NCI-H82 treated with DMSO at 0.1 percent for 48 hours (cell line): ENCODE measurements at regions not wholly inside any gene's neighbourhood (a gene's known extent, or its start where the extent isn't known, plus 50 kb on each side); places are given as distances from the start of the nearest gene placed in this dataset.
"Not testable (repeated sequence)": the region's sequence is repeated elsewhere in the genome, so short reads cannot be mapped to it uniquely, and the experiment has no call there.

Source experiments
- DNase-seq: peaks from one replicate; lab custom pipeline; 2025; ENCODE audit not compliant: unreplicated experiment; lab: John Stamatoyannopoulos, UW

DNA sequence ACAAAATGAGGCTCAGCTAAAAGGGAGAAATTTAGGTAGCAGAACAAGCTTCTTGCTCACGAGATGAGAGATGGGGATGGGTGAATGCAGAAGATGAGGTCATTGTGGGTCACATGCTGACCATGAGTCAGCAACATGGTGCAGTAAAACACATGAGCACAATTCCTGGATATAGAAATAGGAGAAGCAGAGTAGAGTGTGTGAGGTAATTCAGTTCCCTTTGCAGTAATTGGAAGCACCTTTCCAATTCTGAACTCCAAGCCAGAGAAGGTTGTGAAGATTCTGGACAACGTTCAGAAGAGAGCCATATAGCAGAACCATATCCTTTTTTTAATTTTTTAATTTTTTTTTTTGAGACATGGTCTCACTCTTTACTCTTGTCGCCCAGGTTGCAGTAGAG is 62.0 kb upstream of the LMNTD1 start:
- DNase-seq: no peak

DNA sequence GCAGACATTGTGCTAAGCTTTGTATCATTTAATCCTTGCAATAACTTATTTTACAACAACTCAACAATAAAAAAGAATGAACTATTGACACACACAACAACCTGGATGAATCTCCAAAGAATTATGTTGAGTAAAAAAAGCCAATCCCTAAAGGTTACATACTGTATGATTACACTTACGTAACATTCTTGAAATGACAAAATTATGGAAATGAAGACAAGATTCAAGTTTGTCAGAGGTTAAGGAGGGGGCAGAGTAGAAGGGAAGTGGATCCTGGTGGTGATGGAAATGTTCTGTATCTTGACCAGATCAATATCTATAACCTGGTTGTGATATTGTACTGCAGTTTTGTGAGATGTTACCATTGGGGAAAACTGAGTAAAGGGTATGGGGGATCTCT is 63.2 kb upstream of the LMNTD1 start:
- DNase-seq: no peak

DNA sequence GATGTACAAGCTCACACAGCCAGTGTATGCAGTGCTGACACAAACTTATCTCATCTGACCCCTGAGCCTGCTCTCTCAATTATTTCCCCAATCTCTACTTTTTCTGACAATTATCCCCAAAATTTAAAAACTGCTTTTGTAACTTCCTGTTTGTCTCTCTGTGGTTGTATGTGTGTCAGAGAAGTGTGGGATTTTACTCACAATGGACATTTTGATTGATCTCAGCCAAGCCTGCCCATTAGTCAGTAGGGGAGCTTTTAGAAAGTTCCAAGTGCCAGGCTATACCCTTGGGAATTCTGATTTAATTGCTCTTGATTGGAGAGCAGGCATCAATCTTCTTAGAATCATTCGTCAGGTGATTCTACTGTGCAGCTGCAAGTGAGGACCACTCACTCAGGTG is 64.9 kb upstream of the LMNTD1 start:
- DNase-seq: no peak

DNA sequence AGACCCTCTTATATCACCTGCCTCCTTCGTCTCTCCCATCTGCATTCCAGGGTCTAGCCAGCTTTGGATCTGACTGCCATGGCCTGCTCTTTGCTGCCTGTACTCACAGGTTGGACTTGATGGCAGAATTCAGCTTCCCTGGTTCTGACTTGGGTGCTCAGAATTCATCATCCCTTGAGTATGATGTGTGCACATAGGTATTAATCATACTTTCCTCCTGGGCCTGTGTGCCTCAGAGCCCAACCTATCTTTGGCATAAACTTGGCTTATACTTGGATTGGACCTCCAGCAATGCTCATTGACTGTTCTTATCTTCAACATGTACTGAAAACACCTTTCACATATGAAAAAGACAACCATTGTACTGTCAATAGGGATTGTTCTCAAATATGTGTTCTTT is 70.7 kb upstream of the LMNTD1 start:
- no peak for DNase-seq

DNA sequence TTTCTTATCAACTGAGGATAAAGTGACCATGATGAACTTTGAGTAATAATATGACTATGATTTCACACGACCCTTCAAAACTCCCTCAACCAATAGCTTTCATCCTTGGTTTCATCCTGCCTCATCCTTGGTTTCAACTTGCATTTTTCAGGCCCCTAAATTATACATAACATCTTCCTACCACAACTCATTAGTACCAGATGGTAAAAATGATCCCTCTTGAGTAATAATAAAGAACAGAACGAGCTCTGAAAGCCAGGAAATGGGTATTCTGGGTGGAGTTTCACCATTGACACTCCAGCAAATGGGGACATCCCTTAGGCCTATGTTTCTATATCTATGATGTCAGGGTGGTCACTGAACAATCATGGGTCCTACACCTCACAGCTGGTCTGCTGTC is 72.1 kb upstream of the LMNTD1 start:
- DNase-seq: no peak

DNA sequence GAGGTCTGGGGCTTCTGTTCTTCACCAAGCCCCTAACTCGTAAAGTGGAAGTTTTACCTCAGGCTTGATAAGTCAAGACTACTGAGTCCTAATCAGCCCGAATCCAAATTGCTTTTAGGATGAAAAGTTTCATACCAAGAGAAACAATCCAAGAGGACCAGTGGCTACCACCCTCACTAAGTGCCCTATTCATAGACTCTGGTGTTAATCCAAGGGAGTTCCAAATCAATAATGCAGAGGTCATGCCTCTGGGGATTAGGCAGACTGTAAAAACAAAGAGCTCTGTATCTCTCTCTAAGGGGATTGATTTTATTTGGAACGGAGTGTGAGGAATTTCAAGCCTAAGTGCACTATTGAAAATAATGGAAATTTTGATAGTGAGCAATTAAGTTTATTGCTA is 76.3 kb upstream of the LMNTD1 start:
- peak; percentile 30 for DNase-seq

DNA sequence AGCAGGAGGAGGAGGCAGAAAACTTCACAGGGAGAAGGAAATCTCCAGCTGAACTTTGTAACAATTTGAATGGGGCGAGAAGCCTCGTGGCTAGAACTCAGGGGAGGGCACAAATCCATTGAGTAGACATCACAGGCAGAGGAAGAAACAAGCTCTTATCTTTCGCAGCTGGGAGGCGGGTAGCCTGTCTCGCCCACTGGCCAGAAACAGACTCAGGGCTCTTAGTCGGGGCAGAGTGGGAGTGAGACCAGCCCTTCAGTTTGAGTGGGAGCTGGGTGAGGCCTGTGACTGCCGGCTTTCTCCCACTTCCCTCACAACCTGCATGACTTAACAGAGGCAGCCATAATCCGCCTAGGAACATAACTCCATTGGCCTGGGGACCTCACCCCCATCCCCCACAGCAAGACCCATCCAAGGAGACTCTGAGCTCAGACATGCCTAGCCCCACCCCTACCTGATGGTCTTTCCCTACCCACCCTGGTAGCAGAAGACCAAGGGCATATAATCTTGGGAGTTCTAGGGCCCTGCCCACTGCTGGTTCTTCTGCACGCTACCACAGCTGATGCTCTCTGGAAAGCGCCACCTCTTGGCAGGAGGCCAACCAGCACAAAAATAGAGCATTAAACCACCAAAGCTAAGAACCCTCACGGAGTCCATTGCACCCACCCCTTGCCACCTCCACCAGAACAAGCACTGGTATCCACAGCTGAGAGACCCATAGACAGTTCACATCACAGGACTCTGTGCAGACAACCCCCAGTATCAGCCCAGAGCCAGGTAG is 77.8 kb upstream of the LMNTD1 start:
- DNase-seq: not testable (repeated sequence)

DNA sequence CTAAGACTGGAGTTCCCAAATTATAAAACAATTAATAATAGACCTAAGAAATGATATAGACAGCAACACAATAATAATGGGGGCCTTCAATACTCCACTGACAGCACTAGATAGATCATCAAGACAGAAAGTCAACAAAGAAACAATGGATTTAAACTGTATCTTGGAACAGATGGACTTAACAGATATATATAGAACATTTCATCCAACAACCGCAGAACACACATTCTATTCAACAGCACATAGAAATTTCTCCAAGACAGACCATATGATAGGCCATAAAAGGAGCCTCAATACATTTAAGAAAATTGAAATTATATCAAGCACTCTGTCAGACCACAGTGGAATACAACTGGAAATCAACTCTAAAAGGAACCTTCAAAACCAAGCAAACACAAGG is 80.1 kb upstream of the LMNTD1 start:
- DNase-seq: not testable (repeated sequence)

DNA sequence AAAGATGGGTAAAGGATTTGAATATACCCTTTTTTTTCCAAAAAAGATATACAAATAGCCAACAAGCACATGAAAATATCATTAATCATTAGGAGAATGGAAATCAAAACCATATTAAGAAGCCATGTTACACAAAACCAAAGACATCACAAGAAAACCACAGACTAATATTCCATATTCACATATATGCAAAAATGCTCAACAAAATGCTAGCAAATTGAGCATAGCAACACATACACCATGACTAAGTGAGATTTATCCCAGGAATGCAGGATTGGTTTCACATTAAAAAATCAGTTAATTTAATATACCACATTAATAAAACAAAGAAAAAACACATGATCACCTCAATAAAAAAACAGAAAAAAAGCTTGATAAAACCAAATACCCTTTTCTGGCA is 84.7 kb upstream of the LMNTD1 start:
- no peak for DNase-seq

DNA sequence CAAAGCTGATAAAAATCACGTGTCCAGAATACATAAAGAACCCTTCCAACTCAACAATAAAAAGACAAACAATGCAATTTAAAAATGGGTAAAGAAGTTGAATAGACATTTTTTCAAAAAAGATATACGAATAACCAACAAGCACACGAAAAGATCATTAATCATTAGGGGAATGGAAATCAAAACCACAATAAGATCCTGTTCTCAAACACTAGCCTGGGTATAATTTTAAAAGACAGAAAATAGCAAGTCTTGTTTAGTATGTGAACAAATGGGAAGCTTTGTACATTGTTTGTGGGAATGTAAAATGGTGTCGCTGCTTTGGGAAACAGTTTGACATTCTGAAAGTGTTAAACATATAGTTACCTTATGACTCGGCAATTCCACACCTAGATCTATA is 86.3 kb upstream of the LMNTD1 start:
- DNase-seq: no peak

DNA sequence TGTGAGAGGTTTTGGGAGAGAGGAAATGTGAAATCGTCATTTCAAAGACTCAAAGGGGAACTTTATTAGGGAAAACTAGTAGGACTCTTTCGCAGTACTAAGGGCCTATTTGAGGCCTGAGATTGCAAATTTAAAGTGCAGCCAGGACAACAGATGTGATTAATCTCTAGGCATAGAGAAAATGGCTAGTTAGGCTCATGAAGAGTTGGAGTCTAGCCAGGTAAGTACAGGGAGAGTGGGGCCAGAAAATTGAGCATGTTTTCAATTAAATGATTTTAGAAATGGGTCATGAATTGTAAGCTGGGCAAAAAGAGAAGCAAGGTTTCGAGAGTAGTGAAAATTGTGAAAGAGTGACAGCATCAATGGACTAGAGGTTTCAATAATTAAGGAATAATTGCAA is 91.9 kb upstream of the LMNTD1 start:
- DNase-seq: no peak

DNA sequence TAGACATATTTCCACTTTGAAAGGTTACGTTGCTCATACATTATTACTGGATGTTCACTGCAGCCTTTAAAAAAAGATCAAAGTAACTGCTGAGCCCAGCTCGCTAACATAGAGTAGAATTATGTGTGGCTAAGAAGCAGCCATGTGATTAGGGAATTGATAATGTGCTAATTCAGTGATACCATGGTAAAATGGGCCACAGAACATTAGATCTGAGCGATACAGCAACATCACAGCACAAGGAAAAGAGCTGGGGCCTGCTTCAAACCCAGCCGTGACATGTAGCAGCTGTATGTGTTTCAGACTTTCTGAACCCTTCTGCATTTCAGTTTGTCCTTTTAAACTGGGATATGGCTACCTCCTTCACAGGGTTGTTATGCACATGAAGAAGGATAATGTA is 92.3 kb upstream of the LMNTD1 start:
- no peak for DNase-seq

DNA sequence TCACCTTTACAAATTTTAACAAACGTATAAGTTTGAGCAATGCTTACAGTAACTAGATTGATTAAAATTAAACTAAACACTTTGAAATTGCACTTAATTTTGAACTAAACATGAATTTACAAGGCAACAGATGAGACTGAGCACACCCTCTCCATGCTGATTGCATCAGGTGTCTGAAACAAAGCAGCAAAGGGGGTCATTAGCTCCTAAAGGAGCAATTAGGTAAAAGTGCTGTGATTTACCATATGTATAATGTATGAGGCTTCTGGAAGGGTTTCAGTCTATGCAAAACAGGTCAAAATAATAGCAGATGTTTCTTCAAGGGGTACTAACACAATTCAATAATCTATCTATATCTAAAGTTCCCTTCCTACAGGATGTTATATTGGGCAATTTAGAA is 98.8 kb upstream of the LMNTD1 start:
- DNase-seq: peak; percentile 58

DNA sequence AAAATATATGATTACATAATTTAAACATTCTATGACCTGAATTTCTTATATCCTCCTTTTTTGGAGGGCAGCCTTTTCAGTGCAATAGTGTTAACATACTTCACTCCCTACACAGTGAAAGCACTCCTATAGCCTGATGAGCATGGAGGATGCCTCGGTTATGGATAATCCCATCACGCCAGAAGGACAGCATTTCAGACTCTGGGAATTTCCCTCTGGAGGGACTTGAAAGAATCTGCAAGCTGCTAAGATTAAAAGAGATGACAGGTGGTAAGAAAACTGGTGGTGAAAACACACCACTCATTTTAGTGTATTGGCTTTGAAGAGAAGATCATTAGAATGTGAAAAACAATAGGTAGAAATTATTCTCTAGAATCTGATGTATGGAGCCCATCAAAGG is 99.3 kb upstream of the LMNTD1 start:
- peak; percentile 87 for DNase-seq

DNA sequence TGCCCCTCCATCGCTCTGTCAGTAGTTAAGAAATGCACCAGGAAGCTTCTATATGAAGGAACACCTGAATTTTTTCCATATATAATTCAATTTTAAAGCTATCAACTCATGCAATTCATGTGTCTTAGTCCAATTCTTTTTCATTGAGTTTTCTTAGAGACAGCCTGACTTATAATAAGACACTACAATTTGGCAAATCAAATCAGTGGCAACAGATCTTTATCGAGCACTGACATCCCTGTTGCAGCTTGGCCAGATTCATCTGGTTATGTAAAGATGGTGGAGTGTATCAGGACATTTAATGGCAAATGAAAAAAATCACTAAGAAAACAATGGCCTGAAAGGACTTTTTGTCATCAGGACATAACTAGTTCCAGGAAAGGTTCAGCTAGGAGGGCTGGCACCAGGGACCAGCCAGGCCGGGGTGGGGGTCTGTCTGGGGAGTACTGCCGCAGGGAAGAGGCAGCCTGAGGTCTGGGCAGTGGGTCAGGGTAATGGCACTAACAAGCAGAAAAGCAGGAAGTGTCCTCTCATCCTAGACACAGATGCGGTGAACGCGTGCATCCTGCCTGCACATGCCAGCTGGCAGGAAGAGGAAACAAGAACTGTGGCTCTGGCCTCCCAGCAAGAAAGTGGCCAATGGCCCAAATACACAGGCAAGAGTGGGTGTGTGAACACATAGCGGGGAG is 100.5 kb upstream of the LMNTD1 start:
- DNase-seq: no peak

DNA sequence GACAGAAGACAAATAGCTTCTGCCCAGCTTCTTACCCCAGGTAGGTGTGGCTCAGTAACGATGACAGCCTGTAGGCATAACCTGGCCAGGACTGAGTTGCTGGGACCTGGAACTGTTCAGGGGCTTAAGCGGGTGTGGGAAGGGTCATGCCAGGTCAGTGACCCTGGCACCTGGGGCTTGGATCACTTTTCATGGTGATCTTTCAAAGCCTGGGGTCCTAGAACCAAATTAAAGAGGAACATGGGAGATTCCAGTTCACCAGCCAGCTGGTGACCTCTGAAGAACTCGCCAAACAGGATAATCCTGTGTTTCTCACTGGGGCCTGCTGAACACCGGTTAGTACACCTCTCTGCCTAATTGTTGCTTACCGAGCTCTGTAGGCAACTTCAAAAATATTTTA is 102.6 kb upstream of the LMNTD1 start:
- peak; percentile 69 for DNase-seq

DNA sequence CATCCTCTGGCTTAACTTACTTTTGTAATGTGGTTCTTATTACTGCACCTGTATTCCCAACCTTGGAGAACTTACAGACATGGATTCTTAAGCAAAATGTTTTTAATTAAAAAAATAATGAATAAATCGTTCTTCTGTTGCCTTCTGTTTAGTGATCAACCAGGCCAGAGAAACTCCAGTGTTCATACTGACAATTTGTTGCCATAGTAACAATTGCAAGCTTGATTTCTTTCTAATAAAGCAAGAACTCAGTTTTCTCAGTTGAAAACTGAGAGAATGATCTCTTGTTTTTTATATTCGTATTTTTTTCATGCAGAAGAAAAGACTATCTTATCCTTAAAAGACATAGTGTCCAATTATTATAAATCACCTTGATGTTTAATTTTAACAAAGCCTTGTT is 106.5 kb upstream of the LMNTD1 start:
- DNase-seq: no peak

DNA sequence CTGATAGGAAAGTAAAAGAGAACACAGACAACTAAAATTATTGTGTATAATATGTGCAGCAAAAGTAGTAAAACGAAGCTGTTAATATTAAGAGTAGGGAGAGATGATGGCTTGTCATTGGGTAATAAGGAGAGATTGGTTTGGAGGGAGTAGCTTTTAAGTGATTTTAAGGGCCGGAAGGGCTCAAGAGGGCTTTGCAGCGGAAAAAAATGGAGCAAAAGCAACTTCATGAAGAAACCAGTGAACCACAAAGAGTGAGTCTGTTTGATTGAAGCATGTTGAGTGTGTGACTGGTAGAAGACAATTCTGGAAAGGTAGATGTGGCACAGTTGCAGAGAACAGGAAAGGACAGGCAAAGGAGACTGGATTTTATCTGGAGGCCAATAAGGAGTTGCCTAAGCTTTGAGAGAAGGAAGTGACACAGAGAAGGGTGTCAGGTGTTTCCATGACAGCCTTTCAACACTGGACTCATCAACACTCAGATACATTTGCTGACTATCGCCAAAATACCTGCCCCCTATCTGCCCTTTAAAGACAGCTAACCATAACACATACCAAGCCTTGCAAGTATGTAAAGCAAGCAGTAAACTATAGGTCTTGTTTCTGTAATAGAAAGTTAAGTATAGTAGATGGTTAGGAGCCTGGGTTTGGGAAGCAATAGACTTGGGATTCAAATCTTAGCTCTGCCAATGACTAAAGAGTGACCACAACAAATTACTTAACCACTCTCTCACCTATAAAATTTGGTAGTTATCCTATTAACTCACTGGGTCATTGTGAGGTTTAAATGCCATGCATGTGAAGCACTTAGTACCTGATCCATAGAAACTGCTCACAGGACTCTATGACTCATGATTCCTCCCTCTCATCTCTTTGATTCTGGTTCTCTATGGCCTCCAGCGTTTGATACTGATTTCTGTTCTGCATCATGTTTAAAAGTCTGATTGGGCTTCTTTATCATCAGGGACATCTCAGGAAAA is 117.3 kb upstream of the LMNTD1 start:
- DNase-seq: no peak

DNA sequence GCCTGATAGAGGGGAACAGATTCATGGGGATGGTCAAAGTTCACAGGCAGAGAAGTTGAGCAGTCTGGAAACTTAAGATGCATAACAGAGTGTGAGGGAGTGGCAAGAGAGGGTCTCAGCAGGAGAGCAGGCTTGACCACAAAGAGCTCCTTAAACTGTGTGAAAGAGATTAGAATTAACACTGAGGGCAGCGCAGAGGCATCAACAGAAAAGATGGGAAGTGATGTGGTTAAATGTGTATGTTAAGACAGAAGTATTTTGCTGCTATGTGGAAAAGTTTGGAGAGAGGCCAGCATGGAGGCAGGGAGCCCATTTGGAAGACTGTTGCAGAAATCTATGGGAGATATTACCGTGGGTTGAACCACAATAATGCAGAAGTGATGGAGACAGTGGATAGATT is 122.7 kb upstream of the LMNTD1 start:
- no peak for DNase-seq

DNA sequence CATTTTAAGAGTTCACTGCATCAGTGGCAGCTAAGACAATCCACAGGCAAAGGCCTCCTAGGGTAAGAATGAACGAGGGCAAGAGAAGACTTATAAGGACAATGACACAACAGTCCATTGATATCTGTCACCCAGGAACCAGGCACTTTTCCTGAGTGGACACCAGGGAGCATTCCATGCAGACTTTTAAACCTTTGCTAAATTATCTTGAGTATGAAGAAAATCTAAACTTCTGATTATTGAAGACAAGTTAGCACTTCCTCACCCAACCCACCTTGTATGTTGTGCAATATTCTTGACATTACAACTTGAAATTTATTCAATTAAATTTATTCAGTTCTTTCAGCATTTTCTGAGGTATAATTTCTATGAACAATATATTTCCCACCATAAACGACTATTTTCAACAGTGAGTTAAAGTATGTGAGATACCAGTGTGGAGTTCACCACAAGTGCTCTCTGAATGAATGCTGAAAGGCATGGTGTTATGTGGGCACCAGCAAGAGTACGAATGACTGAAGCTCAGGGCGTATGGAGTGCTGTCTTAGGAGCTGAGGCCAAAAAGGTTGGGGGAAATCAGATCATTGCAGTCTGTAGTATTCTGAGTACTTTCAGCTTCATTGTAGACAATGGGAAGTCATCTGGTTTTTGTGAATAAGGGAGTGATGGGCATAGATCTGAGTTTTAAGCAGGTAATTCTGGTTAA is 124.3 kb upstream of the LMNTD1 start:
- no peak for DNase-seq

DNA sequence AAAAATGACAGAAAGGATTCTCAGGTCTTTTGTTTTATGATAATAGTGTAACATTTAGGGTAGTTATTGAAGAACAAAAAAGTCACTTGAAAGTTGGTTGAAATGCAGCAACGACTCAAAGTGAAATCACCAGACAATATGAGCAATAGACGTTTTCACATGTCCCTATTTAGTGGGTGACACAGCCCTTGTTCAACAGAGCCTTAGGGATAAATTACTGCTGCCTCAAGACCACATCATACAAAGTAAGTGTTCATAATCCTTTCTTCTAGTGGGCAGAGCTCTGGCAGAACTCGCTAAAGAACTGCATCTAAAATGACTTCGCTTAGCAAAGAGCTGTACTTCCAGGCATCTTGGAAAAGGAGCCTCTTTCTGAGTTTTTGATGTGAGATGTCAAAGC is 128.5 kb upstream of the LMNTD1 start:
- DNase-seq: no peak
